ENCODE measurements at regions not wholly inside any gene's neighbourhood (a gene's known extent, or its start where the extent isn't known, plus 50 kb on each side); places are given as distances from the start of the nearest gene placed in this dataset.

DNA sequence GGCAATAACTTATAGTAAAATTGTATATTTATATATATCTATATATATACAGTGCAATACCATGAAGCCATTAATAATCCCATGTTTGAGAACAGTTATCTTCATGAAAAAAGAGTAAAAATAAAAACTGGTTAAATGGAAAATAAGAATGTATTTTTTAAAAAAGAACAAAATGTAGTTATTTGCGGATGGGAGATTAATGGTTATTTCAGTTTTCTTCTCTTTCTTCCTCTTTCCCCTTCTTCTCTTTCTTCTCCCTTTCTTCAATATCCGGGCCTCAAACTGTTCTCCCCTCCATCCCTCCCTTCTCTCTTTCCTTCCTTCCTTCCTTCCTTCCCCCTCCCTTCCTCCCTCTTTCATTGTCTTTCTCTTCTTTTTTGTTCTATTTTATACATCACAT, 1301.7 kb upstream of the IGFBP7 start:
- TF ChIP-seq, protein P1, sequence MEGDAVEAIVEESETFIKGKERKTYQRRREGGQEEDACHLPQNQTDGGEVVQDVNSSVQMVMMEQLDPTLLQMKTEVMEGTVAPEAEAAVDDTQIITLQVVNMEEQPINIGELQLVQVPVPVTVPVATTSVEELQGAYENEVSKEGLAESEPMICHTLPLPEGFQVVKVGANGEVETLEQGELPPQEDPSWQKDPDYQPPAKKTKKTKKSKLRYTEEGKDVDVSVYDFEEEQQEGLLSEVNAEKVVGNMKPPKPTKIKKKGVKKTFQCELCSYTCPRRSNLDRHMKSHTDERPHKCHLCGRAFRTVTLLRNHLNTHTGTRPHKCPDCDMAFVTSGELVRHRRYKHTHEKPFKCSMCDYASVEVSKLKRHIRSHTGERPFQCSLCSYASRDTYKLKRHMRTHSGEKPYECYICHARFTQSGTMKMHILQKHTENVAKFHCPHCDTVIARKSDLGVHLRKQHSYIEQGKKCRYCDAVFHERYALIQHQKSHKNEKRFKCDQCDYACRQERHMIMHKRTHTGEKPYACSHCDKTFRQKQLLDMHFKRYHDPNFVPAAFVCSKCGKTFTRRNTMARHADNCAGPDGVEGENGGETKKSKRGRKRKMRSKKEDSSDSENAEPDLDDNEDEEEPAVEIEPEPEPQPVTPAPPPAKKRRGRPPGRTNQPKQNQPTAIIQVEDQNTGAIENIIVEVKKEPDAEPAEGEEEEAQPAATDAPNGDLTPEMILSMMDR (IDR thresholded peaks at IDR 0.05; ENCODE audit: low read length): no peak
- no peak for TF ChIP-seq EZH2 (IDR thresholded peaks at IDR 0.05; ENCODE audit: borderline replicate concordance, low read length)

All from OCI-LY1 (cell line).